ENCODE measurements at regions not wholly inside any gene's neighbourhood (a gene's known extent, or its start where the extent isn't known, plus 50 kb on each side); places are given as distances from the start of the nearest gene placed in this dataset.

DNA sequence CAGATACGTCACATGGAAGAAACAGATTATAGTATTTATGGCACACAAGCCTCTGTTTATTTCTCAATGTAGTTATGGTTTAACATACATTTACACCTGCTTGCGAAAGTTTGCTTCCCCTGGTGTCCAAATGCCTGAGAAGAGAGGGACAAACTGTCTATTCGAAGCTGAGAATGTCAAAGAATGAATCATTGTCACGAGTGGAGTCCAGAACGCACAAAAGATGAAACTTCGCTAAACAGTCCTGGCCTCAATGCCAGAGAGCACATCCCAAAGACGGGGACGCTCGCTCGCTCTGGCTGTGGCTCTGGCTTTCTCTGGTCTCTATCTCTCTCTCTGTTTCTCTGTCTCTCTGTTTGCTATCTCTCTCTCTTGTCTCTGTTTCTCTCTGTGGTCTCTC, 298.8 kb downstream of the FOXL1 start:
- H3K4me3 ChIP-seq (ENCODE audit: low read depth, low read length): no peak overlapping the region
- no peaks in the 10 kb centered on the region for H3K27me3 ChIP-seq (ENCODE audit: control insufficient read depth, insufficient read depth, low read length)
- FAIRE-seq: no peak
- no peaks in the 10 kb centered on the region for H3K36me3 ChIP-seq (ENCODE audit: control insufficient read depth, insufficient read depth, low read length)
- no peak for TF ChIP-seq CTCF (IDR thresholded peaks at IDR 0.05; ENCODE audit: insufficient read depth, low read length, severe bottlenecking)
- DNase-seq (ENCODE audit: low read depth): no peak

- FAIRE-seq (no peak), DNase-seq (ENCODE audit: low read depth) (no peak)
- Histone ChIP-seq H3K27me3 (ENCODE audit: control insufficient read depth, insufficient read depth, low read length) (no peaks in the 10 kb centered on the region), H3K36me3 (ENCODE audit: control insufficient read depth, insufficient read depth, low read length) (no peaks in the 10 kb centered on the region), H3K4me3 (ENCODE audit: low read depth, low read length) (no peak overlapping the region)
- TF ChIP-seq CTCF (IDR thresholded peaks at IDR 0.05; ENCODE audit: insufficient read depth, low read length, severe bottlenecking): no peak
Observed at GRCh38 chr16:86877835-86878234, 299.5 kb downstream of the FOXL1 start.

DNA sequence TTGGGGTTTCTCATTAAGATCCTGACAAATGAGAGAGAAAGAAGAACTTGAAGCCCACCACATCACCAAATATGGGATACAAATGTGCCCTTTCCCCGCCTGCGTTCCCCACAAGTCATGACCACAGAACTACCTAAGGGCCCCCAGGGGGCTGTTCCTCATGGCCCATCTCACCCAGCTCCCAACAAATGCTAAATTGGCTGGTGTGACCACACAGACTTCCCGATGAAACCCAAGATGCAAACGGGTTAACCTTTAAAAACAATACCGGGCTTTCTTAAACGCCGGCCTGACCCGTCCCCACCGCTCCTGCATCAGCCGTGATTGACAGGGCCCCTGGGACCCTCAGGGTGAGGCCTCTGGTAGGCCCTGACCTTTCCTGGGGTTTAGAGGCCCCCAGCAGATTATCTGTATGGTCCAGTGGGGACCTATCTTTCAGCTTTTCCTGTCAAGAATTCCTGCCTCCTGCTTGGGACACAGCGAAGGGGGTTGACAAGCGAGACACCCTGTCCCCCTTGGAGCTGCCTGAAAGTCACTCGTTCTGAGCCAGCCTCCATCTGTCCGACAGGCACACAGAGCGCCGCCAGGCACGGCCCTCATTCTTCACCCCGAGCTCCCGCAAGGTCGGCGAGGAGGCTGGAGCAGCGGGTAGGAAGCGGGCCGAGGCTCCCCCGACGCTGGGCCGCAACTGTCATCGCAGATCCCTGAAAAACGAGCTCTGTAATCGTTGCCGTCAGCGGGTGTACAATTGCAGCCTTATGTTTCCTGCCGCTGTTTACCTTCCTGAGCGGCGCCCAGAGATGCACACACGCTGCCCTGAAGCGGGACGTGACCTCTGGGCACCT, 300.1 kb downstream of the FOXL1 start:
- DNase-seq (ENCODE audit: low read depth): no peak
- no peak for FAIRE-seq
- H3K4me3 ChIP-seq (ENCODE audit: low read depth, low read length): no peak overlapping the region
- no peaks in the 10 kb centered on the region for H3K27me3 ChIP-seq (ENCODE audit: control insufficient read depth, insufficient read depth, low read length)
- H3K36me3 ChIP-seq (ENCODE audit: control insufficient read depth, insufficient read depth, low read length): no peaks in the 10 kb centered on the region
- TF ChIP-seq CTCF (IDR thresholded peaks at IDR 0.05; ENCODE audit: insufficient read depth, low read length, severe bottlenecking): no peak

GRCh38 chr16:86879268-86879667, 300.9 kb downstream of the FOXL1 start:
- TF ChIP-seq CTCF (IDR thresholded peaks at IDR 0.05; ENCODE audit: insufficient read depth, low read length, severe bottlenecking): no peak
- Histone ChIP-seq H3K4me3 (ENCODE audit: low read depth, low read length) (no peak overlapping the region), H3K36me3 (ENCODE audit: control insufficient read depth, insufficient read depth, low read length) (no peaks in the 10 kb centered on the region), H3K27me3 (ENCODE audit: control insufficient read depth, insufficient read depth, low read length) (no peaks in the 10 kb centered on the region)
- DNase-seq (ENCODE audit: low read depth) (no peak), FAIRE-seq (no peak)

DNA sequence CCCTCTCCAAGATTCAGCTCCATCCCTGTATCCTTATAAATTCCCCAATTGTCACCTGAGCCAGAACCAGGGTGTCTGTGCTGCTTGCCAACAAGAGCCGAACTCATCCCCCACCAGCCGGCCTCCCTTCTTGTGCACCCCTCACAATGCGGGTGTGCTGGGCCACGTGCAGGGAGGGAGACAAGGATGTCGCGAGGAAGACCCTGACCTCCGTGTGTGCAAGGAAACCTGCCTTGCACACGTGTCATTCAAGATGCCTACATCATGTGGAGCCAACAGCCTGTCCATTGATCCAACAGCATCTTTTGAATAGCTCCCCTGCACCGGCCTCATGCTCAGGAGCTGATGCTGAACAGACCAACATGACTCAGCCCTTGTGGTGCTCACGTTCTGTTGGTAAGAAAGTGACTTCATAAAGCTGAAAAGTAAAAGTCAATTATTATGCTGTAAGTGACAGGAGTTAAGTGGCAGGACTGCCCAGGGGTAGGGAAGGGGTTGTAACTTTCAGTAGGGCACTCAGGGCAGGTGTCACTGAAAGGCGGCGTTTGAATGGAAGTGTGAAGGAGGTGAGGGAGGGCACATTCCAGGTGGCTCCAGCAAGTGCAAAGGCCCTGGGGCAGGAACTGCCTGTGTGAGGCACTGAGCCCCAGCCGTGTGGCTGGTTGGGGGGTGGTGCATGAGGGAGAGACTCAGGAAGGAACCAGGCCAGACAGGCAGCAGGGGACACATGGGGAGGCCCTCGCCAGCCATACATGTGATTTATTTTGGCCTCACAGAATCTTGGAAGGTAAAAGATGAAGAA, 302.2 kb downstream of the FOXL1 start:
- H3K4me3 ChIP-seq (ENCODE audit: low read depth, low read length): no peak overlapping the region
- FAIRE-seq: no peak
- DNase-seq (ENCODE audit: low read depth): no peak
- H3K27me3 ChIP-seq (ENCODE audit: control insufficient read depth, insufficient read depth, low read length): no peaks in the 10 kb centered on the region
- no peak for TF ChIP-seq CTCF (IDR thresholded peaks at IDR 0.05; ENCODE audit: insufficient read depth, low read length, severe bottlenecking)
- H3K36me3 ChIP-seq (ENCODE audit: control insufficient read depth, insufficient read depth, low read length): no peaks in the 10 kb centered on the region

All from bronchial epithelial cell (primary cell).